MM.1S (cell line): ENCODE measurements at regions not wholly inside any gene's neighbourhood (a gene's known extent, or its start where the extent isn't known, plus 50 kb on each side); places are given as distances from the start of the nearest gene placed in this dataset.

Experiments used
- EZH2 ChIP-seq: fragments of 300-600 bp; sonication (generic); optimal IDR thresholded peaks from 2 replicates; pipeline ENCODE3; 2017; ENCODE audit warnings: low read depth, mild to moderate bottlenecking, antibody characterized with exemption, low read length, mixed read lengths
- TF ChIP-seq, protein P1 (sequence below): fragments of 300-600 bp; sonication (generic); IDR thresholded peaks from 2 replicates; pipeline ENCODE4 v1.5.1; 2016; ENCODE audit warnings: antibody characterized with exemption, low read length, mixed read lengths

DNA sequence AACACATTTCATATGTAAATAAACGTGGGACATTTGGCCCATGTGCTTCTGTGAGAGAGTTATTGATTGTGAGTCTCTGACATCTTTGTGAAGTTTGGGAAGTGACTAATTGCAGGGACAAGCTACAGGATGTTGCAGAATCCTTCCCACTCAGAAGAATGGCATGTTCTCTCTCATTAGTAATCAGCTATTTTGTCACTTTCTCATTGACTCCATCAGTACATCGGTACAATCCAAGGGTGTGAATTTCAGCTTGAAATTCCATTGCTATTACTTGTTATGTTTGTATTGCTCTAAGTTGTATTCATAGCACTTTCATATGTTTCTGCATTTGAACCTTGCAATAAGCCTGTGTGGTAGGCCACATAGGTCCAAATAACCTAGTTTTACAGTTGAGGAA, 100.0 kb upstream of the KCNMA1 start:
- TF ChIP-seq, protein P1, sequence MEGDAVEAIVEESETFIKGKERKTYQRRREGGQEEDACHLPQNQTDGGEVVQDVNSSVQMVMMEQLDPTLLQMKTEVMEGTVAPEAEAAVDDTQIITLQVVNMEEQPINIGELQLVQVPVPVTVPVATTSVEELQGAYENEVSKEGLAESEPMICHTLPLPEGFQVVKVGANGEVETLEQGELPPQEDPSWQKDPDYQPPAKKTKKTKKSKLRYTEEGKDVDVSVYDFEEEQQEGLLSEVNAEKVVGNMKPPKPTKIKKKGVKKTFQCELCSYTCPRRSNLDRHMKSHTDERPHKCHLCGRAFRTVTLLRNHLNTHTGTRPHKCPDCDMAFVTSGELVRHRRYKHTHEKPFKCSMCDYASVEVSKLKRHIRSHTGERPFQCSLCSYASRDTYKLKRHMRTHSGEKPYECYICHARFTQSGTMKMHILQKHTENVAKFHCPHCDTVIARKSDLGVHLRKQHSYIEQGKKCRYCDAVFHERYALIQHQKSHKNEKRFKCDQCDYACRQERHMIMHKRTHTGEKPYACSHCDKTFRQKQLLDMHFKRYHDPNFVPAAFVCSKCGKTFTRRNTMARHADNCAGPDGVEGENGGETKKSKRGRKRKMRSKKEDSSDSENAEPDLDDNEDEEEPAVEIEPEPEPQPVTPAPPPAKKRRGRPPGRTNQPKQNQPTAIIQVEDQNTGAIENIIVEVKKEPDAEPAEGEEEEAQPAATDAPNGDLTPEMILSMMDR, result no peak
- TF ChIP-seq EZH2, result no peak
